K562 (cell line): ENCODE measurements at regions not wholly inside any gene's neighbourhood (a gene's known extent, or its start where the extent isn't known, plus 50 kb on each side); places are given as distances from the start of the nearest gene placed in this dataset.

Experiments used
- DNMT1 ChIP-seq: fragments of 450-650 bp; IDR thresholded peaks from 2 replicates; pipeline ENCODE4 v1.6.1; 2016; ENCODE audit warnings: antibody characterized with exemption, mild to moderate bottlenecking
- ESRRA ChIP-seq: fragments of 450-650 bp; IDR thresholded peaks from 2 replicates; pipeline ENCODE4 v1.6.1; 2014; ENCODE audit warnings: low read depth, mild to moderate bottlenecking, moderate library complexity, borderline replicate concordance
- ESRRB ChIP-seq: fragments of 250-450 bp; sonication (Bioruptor Pico); IDR thresholded peaks from 2 replicates; pipeline ENCODE4 v1.5.0; 2020; ENCODE audit warnings: mild to moderate bottlenecking, moderate library complexity, borderline replicate concordance
- GATA2 ChIP-seq: sonication (generic); formaldehyde crosslinking; IDR thresholded peaks from 2 replicates; pipeline ENCODE4 v1.4.0; 2020; ENCODE audit warnings: mild to moderate bottlenecking, missing genetic modification reagents
- HBP1 ChIP-seq: fragments of 450-650 bp; formaldehyde crosslinking; IDR thresholded peaks from 2 replicates; pipeline ENCODE4 v1.4.0; 2022; ENCODE audit warnings: missing genetic modification characterization
- KAT2B ChIP-seq: IDR thresholded peaks from one replicate; pipeline ENCODE4 v1.6.1; 2012; ENCODE audit warnings: low read depth, mild to moderate bottlenecking, control low read depth, inconsistent platforms, low read length, moderate library complexity
- KDM2B ChIP-seq: fragments of 250-450 bp; sonication (Bioruptor Pico); IDR thresholded peaks from 2 replicates; pipeline ENCODE4 v1.8.0; 2021; ENCODE audit warnings: mild to moderate bottlenecking, moderate library complexity
- MCM3 ChIP-seq: fragments of 450-650 bp; IDR thresholded peaks from 2 replicates; pipeline ENCODE4 v1.6.1; 2016
- MYC ChIP-seq, 2 experiments: fragments of 250-450 bp in 1 of 2; sonication (Bioruptor Pico) in 1 of 2; IDR thresholded peaks; 2 replicates each; pipeline versions ENCODE4 v1.5.1 to v1.6.1; 2012 to 2021; ENCODE audit warnings: low read depth in 2 of 2, borderline replicate concordance in 1 of 2, improper control_type of control experiment in 1 of 2, low read length in 1 of 2, mild to moderate bottlenecking in 1 of 2, moderate library complexity in 1 of 2
- NFRKB ChIP-seq: fragments of 450-650 bp; IDR thresholded peaks from 2 replicates; pipeline ENCODE4 v1.6.1; 2016; ENCODE audit warnings: low read depth
- NR3C1 ChIP-seq: sonication (generic); formaldehyde crosslinking; IDR thresholded peaks from 2 replicates; pipeline ENCODE4 v1.8.1; 2022; ENCODE audit warnings: missing genetic modification reagents
- PHB2 ChIP-seq: fragments of 450-650 bp; IDR thresholded peaks from 2 replicates; pipeline ENCODE4 v1.6.1; 2017; ENCODE audit warnings: low read depth
- RAD51 ChIP-seq: fragments of 450-650 bp; IDR thresholded peaks from 2 replicates; pipeline ENCODE4 v1.7.1; 2016; ENCODE audit warnings: low read depth, mild to moderate bottlenecking, borderline replicate concordance
- RNF2 ChIP-seq: sonication (generic); IDR thresholded peaks from 2 replicates; pipeline ENCODE4 v1.6.1; 2016
- SAP30 ChIP-seq: fragments of 200-600 bp; sonication (generic); IDR thresholded peaks from 2 replicates; pipeline ENCODE4 v1.6.1; 2012; ENCODE audit warnings: borderline replicate concordance, low read depth, mild to moderate bottlenecking, moderate library complexity, low read length, control low read depth, inconsistent platforms; ENCODE audit not compliant: insufficient read depth, poor library complexity, severe bottlenecking
- SETDB1 ChIP-seq: IDR thresholded peaks from one replicate; pipeline ENCODE4 v1.6.1; 2012; ENCODE audit warnings: low read length, control low read depth, inconsistent platforms
- SMARCB1 ChIP-seq: IDR thresholded peaks from 2 replicates; pipeline ENCODE4 v1.6.1; 2011; ENCODE audit warnings: improper control_type of control experiment, low read depth; ENCODE audit not compliant: insufficient read length
- SP1 ChIP-seq: sonication (generic); formaldehyde crosslinking; IDR thresholded peaks from 2 replicates; pipeline ENCODE4 v1.8.1; 2022; ENCODE audit warnings: mild to moderate bottlenecking, missing genetic modification reagents
- SRSF9 ChIP-seq: fragments of 200-400 bp; formaldehyde crosslinking; IDR thresholded peaks from 2 replicates; pipeline ENCODE4 v1.6.1; 2017; ENCODE audit warnings: low read depth, low read length, borderline replicate concordance
- TEAD1 ChIP-seq, 2 experiments: fragments of 450-650 bp in 1 of 2; sonication (generic) in 1 of 2; formaldehyde crosslinking; IDR thresholded peaks; 2 replicates each; pipeline versions ENCODE4 v1.4.0 to v1.8.0; 2020 to 2022; ENCODE audit warnings: mild to moderate bottlenecking in 2 of 2, missing genetic modification reagents in 1 of 2
- THRB ChIP-seq: fragments of 450-650 bp; formaldehyde crosslinking; conservative IDR thresholded peaks from 2 replicates; pipeline ENCODE4 v1.4.0; 2022; ENCODE audit warnings: mild to moderate bottlenecking, missing genetic modification characterization
- TOE1 ChIP-seq, 2 experiments: fragments of 450-650 bp in 1 of 2; sonication (generic) in 1 of 2; formaldehyde crosslinking in 1 of 2; IDR thresholded peaks; 2 replicates each; pipeline versions ENCODE4 v1.7.1 to v1.8.0; 2016 to 2022; ENCODE audit warnings: borderline replicate concordance in 2 of 2, mild to moderate bottlenecking in 2 of 2, antibody characterized with exemption in 1 of 2, inconsistent platforms in 1 of 2, low read depth in 1 of 2, missing genetic modification reagents in 1 of 2, moderate library complexity in 1 of 2
- TSC22D4 ChIP-seq: fragments of 450-650 bp; IDR thresholded peaks from 2 replicates; pipeline ENCODE4 v1.6.1; 2016; ENCODE audit warnings: missing genetic modification characterization, missing biosample characterization, control low read depth
- U2AF2 ChIP-seq: fragments of 200-400 bp; formaldehyde crosslinking; optimal IDR thresholded peaks from 2 replicates; pipeline ENCODE3; 2017; ENCODE audit warnings: low read depth, mild to moderate bottlenecking, low read length
- ZNF41 ChIP-seq: fragments of 250-450 bp; sonication (Bioruptor Pico); conservative IDR thresholded peaks from 2 replicates; pipeline ENCODE4 v1.4.0; 2020; ENCODE audit warnings: mild to moderate bottlenecking
- ZNF444 ChIP-seq: fragments of 250-450 bp; sonication (Bioruptor Pico); IDR thresholded peaks from 2 replicates; pipeline ENCODE4 v1.4.0; 2020; ENCODE audit warnings: mild to moderate bottlenecking, moderate library complexity
- TF ChIP-seq, protein P1 (sequence below): sonication (generic); formaldehyde crosslinking; IDR thresholded peaks from 2 replicates; pipeline ENCODE4 v1.8.0; 2022; ENCODE audit warnings: missing genetic modification reagents, mild to moderate bottlenecking, borderline replicate concordance

DNA sequence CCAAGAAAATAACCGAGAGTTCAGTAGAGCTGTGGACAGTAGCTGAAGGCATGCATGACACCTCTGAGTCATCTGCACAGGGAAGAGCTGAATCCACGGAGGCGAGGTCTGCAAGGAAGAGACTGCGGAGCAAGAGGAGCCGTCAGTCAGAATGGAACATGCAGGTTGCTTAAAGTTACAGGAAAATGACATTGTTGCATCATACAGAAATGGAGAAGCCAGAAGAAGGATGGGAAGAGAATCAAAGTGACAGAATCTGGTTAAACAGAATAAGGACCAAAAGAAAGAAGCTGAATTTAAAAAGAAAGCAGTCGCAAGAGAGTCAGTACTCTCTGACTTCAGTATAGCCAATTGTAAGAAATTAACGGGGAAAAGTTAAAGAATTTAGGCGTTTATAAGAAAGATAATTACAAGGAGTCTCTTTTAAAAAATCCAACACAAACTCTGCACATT lies 533.8 kb downstream of the ADCYAP1 start (continued):
- TF ChIP-seq TEAD1 (CRISPR knock-in tag; IDR thresholded peaks at IDR 0.05) (no peak), SRSF9 (no peak), NR3C1 (CRISPR knock-in tag) (no peak), ESRRB (CRISPR knock-in tag) (no peak), THRB (peak; percentile 47; the same call in 1 of the 2 replicates), RNF2 (no peak), SAP30 (no peak), ZNF444 (CRISPR knock-in tag) (no peak), ESRRA (no peak), HBP1 (CRISPR knock-in tag) (0 out of 2 replicates have a peak, but pooled peaks have one; percentile 35), RAD51 (no peak), U2AF2 (no peak), GATA2 (CRISPR knock-in tag) (no peak), MCM3 (no peak), PHB2 (no peak), DNMT1 (no peak), SETDB1 (no peak), SP1 (CRISPR knock-in tag) (no peak), SMARCB1 (no peak), TOE1 (IDR thresholded peaks at IDR 0.05; ENCODE audit: borderline replicate concordance) (no peak), TOE1 (CRISPR knock-in tag; IDR thresholded peaks at IDR 0.05; ENCODE audit: borderline replicate concordance, low read depth) (no peak), ZNF41 (CRISPR knock-in tag) (peak; percentile 74; the same call in 1 of the 2 replicates), MYC (IDR thresholded peaks at IDR 0.05; ENCODE audit: low read depth, low read length) (peak; percentile 54; the same call in 1 of the 2 replicates), MYC (CRISPR knock-in tag; IDR thresholded peaks at IDR 0.05; ENCODE audit: borderline replicate concordance, low read depth) (no peak), NFRKB (peak; percentile 60; the same call in 1 of the 2 replicates), KDM2B (CRISPR knock-in tag) (no peak), KAT2B (no peak), TSC22D4 (no peak)
- TF ChIP-seq, protein P1, sequence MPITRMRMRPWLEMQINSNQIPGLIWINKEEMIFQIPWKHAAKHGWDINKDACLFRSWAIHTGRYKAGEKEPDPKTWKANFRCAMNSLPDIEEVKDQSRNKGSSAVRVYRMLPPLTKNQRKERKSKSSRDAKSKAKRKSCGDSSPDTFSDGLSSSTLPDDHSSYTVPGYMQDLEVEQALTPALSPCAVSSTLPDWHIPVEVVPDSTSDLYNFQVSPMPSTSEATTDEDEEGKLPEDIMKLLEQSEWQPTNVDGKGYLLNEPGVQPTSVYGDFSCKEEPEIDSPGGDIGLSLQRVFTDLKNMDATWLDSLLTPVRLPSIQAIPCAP (CRISPR knock-in tag): no peak
